Neural cell (in vitro differentiated cells): ENCODE measurements at regions not wholly inside any gene's neighbourhood (a gene's known extent, or its start where the extent isn't known, plus 50 kb on each side); places are given as distances from the start of the nearest gene placed in this dataset.

ENCODE experiments used
- H2AFZ ChIP-seq: fragments of 200-600, 300-800 bp; sonication (generic), shearing (Covaris generic); 2 replicates; pipeline ENCODE4 v1.6.0; 2014; ENCODE audit warnings: low read depth, mild to moderate bottlenecking, antibody characterized with exemption, low read length, moderate library complexity
- H3F3A ChIP-seq: fragments of 200-600 bp; shearing (Covaris generic); 2 replicates; pipeline ENCODE4 v1.6.1; 2016; ENCODE audit warnings: mild to moderate bottlenecking, moderate library complexity, mixed read lengths, antibody characterized with exemption, low read length; ENCODE audit not compliant: insufficient read depth, poor library complexity, severe bottlenecking
- H3K27ac ChIP-seq: fragments of 200-600, 300-800 bp; sonication (generic), shearing (Covaris generic); 2 replicates; pipeline ENCODE4 v1.5.1; 2014; ENCODE audit warnings: mild to moderate bottlenecking, low read length, moderate library complexity
- H3K27me3 ChIP-seq: fragments of 300-800, 200-600 bp; sonication (generic), shearing (Covaris generic); 2 replicates; pipeline ENCODE4 v1.6.0; 2014; ENCODE audit warnings: mild to moderate bottlenecking, low read depth, low read length, moderate library complexity; ENCODE audit not compliant: insufficient read depth
- H3K36me3 ChIP-seq: fragments of 300-800, 200-600 bp; sonication (generic), shearing (Covaris generic); 2 replicates; pipeline ENCODE4 v1.5.1; 2014; ENCODE audit warnings: mild to moderate bottlenecking, antibody characterized with exemption, low read length, moderate library complexity; ENCODE audit not compliant: insufficient read depth
- H3K4me2 ChIP-seq: fragments of 300-800, 200-600 bp; sonication (generic), shearing (Covaris generic); 2 replicates; pipeline ENCODE4 v1.6.0; 2014; ENCODE audit warnings: mild to moderate bottlenecking, low read length
- H3K4me3 ChIP-seq: fragments of 300-800, 200-600 bp; sonication (generic), shearing (Covaris generic); 2 replicates; pipeline ENCODE4 v1.5.1; 2014; ENCODE audit warnings: mild to moderate bottlenecking, low read length, moderate library complexity
- H3K79me2 ChIP-seq: fragments of 200-600 bp; shearing (Covaris generic); replicated peaks from 2 replicates; pipeline ENCODE4 v1.6.0; 2014; ENCODE audit warnings: mild to moderate bottlenecking, low read length, moderate library complexity; ENCODE audit not compliant: insufficient read depth
- H3K9ac ChIP-seq: fragments of 300-800, 200-600 bp; sonication (generic), shearing (Covaris generic); 2 replicates; pipeline ENCODE4 v1.6.1; 2016; ENCODE audit warnings: mild to moderate bottlenecking, low read length, mixed read lengths
- H3K9me2 ChIP-seq: fragments of 200-600 bp; shearing (Covaris generic); 2 replicates; pipeline ENCODE4 v1.6.1; 2016; ENCODE audit warnings: mild to moderate bottlenecking, low read length, mixed read lengths; ENCODE audit not compliant: insufficient read depth
- H3K9me3 ChIP-seq: fragments of 200-600, 300-800 bp; sonication (generic), shearing (Covaris generic); 2 replicates; pipeline ENCODE4 v1.6.1; 2016; ENCODE audit warnings: mild to moderate bottlenecking, mixed run types, low read length, moderate library complexity, mixed read lengths
- H4K20me1 ChIP-seq: fragments of 200-600 bp; shearing (Covaris generic); 2 replicates; pipeline ENCODE4 v1.6.1; 2016; ENCODE audit warnings: mild to moderate bottlenecking, mixed run types; ENCODE audit not compliant: insufficient read depth
- EP300 ChIP-seq: fragments of 450-650 bp; conservative IDR thresholded peaks from 2 replicates; pipeline ENCODE4 v1.6.1; 2014; ENCODE audit warnings: antibody characterized with exemption, mild to moderate bottlenecking, moderate library complexity; ENCODE audit not compliant: poor library complexity, severe bottlenecking
- EZH2 ChIP-seq: fragments of 200-600, 300-800 bp; shearing (Covaris generic), sonication (generic); IDR thresholded peaks from 2 replicates; pipeline ENCODE4 v1.6.1; 2014; ENCODE audit warnings: antibody characterized with exemption, low read length, borderline replicate concordance, mild to moderate bottlenecking; ENCODE audit not compliant: insufficient read depth, poor library complexity, severe bottlenecking
- MXI1 ChIP-seq: fragments of 450-650 bp; conservative IDR thresholded peaks from 2 replicates; pipeline ENCODE4 v1.6.1; 2014; ENCODE audit warnings: antibody characterized with exemption, mild to moderate bottlenecking; ENCODE audit not compliant: poor library complexity, severe bottlenecking
- POLR2AphosphoS5 ChIP-seq: IDR thresholded peaks from 2 replicates; pipeline ENCODE4 v1.6.1; 2012
- RAD21 ChIP-seq: fragments of 450-650 bp; conservative IDR thresholded peaks from 2 replicates; pipeline ENCODE4 v1.6.1; 2014; ENCODE audit warnings: antibody characterized with exemption, mild to moderate bottlenecking, moderate library complexity
- SMC3 ChIP-seq: fragments of 450-650 bp; conservative IDR thresholded peaks from 2 replicates; pipeline ENCODE4 v1.6.1; 2014; ENCODE audit warnings: antibody characterized with exemption, mild to moderate bottlenecking, moderate library complexity; ENCODE audit not compliant: poor library complexity
- TAF1 ChIP-seq: IDR thresholded peaks from 2 replicates; pipeline ENCODE4 v1.6.1; 2012; ENCODE audit warnings: low read depth
- TF ChIP-seq, protein P1 (sequence below): IDR thresholded peaks from 2 replicates; pipeline ENCODE4 v1.6.1; 2012; ENCODE audit warnings: borderline replicate concordance
- TF ChIP-seq, protein P2 (sequence below): fragments of 450-650 bp; IDR thresholded peaks from 2 replicates; pipeline ENCODE4 v1.5.1; 2014; ENCODE audit warnings: antibody characterized with exemption, mild to moderate bottlenecking, moderate library complexity; ENCODE audit not compliant: poor library complexity, severe bottlenecking

GRCh38 chr1:219420913-219421312 lies 192.0 kb downstream of the ZC3H11B start:
- Histone ChIP-seq H3K4me2 (no peak overlapping the region), H2AFZ (no peak overlapping the region), H3F3A (no peaks in the 10 kb centered on the region), H3K27me3 (no peaks in the 10 kb centered on the region), H3K4me3 (no peak overlapping the region), H3K9me2 (no peaks in the 10 kb centered on the region), H4K20me1 (no peaks in the 10 kb centered on the region), H3K27ac (no peak overlapping the region), H3K9me3 (no peaks in the 10 kb centered on the region), H3K9ac (no peak overlapping the region), H3K79me2 (no peaks in the 10 kb centered on the region), H3K36me3 (no peaks in the 10 kb centered on the region)
- TF ChIP-seq SMC3 (no peak), EP300 (no peak)

DNA sequence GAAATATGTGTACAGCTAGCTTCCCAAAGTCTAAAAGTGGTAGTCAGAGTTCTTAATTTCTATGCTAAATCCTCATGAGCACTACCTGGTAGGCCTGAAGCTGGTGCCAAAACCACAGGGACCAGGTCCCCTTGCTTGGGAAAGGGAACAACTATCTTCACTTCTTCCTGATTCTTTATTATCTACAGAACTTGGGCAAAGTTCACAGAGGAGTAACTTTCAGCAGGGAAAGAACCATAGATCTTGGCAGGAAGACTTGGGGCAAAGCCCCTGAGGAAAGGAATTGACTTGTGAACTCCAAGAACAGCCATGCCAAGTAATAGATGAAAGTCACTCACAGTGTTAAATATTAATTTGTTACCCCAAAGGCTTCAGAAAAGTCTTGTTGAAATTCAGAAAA lies 193.0 kb downstream of the ZC3H11B start:
- Histone ChIP-seq H3K4me2 (no peak overlapping the region), H3K9me2 (no peaks in the 10 kb centered on the region), H3K79me2 (no peaks in the 10 kb centered on the region), H3K27me3 (no peaks in the 10 kb centered on the region), H3K9me3 (no peaks in the 10 kb centered on the region), H3K4me3 (no peak overlapping the region), H3K36me3 (no peaks in the 10 kb centered on the region), H3K9ac (no peak overlapping the region), H2AFZ (no peak overlapping the region), H3K27ac (no peak overlapping the region), H4K20me1 (no peaks in the 10 kb centered on the region), H3F3A (no peaks in the 10 kb centered on the region)
- TF ChIP-seq, protein P1, sequence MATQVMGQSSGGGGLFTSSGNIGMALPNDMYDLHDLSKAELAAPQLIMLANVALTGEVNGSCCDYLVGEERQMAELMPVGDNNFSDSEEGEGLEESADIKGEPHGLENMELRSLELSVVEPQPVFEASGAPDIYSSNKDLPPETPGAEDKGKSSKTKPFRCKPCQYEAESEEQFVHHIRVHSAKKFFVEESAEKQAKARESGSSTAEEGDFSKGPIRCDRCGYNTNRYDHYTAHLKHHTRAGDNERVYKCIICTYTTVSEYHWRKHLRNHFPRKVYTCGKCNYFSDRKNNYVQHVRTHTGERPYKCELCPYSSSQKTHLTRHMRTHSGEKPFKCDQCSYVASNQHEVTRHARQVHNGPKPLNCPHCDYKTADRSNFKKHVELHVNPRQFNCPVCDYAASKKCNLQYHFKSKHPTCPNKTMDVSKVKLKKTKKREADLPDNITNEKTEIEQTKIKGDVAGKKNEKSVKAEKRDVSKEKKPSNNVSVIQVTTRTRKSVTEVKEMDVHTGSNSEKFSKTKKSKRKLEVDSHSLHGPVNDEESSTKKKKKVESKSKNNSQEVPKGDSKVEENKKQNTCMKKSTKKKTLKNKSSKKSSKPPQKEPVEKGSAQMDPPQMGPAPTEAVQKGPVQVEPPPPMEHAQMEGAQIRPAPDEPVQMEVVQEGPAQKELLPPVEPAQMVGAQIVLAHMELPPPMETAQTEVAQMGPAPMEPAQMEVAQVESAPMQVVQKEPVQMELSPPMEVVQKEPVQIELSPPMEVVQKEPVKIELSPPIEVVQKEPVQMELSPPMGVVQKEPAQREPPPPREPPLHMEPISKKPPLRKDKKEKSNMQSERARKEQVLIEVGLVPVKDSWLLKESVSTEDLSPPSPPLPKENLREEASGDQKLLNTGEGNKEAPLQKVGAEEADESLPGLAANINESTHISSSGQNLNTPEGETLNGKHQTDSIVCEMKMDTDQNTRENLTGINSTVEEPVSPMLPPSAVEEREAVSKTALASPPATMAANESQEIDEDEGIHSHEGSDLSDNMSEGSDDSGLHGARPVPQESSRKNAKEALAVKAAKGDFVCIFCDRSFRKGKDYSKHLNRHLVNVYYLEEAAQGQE, result no peak
- TF ChIP-seq RAD21 (no peak), TAF1 (no peak), EZH2 (no peak), MXI1 (no peak), EP300 (no peak), SMC3 (no peak), POLR2AphosphoS5 (no peak)
- TF ChIP-seq, protein P2, sequence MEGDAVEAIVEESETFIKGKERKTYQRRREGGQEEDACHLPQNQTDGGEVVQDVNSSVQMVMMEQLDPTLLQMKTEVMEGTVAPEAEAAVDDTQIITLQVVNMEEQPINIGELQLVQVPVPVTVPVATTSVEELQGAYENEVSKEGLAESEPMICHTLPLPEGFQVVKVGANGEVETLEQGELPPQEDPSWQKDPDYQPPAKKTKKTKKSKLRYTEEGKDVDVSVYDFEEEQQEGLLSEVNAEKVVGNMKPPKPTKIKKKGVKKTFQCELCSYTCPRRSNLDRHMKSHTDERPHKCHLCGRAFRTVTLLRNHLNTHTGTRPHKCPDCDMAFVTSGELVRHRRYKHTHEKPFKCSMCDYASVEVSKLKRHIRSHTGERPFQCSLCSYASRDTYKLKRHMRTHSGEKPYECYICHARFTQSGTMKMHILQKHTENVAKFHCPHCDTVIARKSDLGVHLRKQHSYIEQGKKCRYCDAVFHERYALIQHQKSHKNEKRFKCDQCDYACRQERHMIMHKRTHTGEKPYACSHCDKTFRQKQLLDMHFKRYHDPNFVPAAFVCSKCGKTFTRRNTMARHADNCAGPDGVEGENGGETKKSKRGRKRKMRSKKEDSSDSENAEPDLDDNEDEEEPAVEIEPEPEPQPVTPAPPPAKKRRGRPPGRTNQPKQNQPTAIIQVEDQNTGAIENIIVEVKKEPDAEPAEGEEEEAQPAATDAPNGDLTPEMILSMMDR, result no peak

- Histone ChIP-seq H3K9ac (no peak overlapping the region), H3K79me2 (no peaks in the 10 kb centered on the region), H3K4me2 (no peak overlapping the region)
Observed at GRCh38 chr1:219419065-219419464, 193.8 kb downstream of the ZC3H11B start.

More at GRCh38 chr1:219419065-219419464, 193.8 kb downstream of the ZC3H11B start:
- no peak overlapping the region for H2AFZ ChIP-seq
- H4K20me1 ChIP-seq, result no peaks in the 10 kb centered on the region
- no peaks in the 10 kb centered on the region for H3K9me3 ChIP-seq
- no peak overlapping the region for H3K4me3 ChIP-seq
- H3F3A ChIP-seq, result no peaks in the 10 kb centered on the region
- H3K9me2 ChIP-seq, result no peaks in the 10 kb centered on the region
- no peaks in the 10 kb centered on the region for H3K27me3 ChIP-seq
- no peaks in the 10 kb centered on the region for H3K36me3 ChIP-seq
- H3K27ac ChIP-seq, result no peak overlapping the region
- TF ChIP-seq POLR2AphosphoS5 (no peak), EZH2 (no peak), TAF1 (no peak), RAD21 (no peak), EP300 (no peak)
- TF ChIP-seq, protein P1, result no peak
- TF ChIP-seq, protein P2, result no peak
